B cell (primary cell): ENCODE measurements at regions not wholly inside any gene's neighbourhood (a gene's known extent, or its start where the extent isn't known, plus 50 kb on each side); places are given as distances from the start of the nearest gene placed in this dataset.

Source experiments
- ATAC-seq: fragments of 200-7000 bp; cut with Tn5 transposase; one replicate; pipeline ENCODE4 v1.10.0; 2021; ENCODE audit warnings: low read depth, mild to moderate bottlenecking, moderate number of reproducible peaks, moderate library complexity
- CTCF ChIA-PET: fragments of 350-600 bp; sonication (Branson Sonifier 250); formaldehyde crosslinking; loops from one replicate; lab custom pipeline; 2021; ENCODE audit warnings: antibody characterized with exemption, inconsistent platforms; lab: Charles Lee
- POLR2A ChIA-PET: fragments of 350-600 bp; sonication (Branson Sonifier 250); formaldehyde crosslinking; loops from one replicate; lab custom pipeline; 2021; ENCODE audit warnings: antibody characterized with exemption; lab: Charles Lee
- DNase-seq: peaks from one replicate; pipeline ENCODE4 v3.0.0; 2013
- H2AFZ ChIP-seq: 2 replicates; pipeline ENCODE4 v1.6.1; 2012; ENCODE audit warnings: mild to moderate bottlenecking, low read depth, low read length; ENCODE audit not compliant: insufficient read depth, poor library complexity, severe bottlenecking
- H3K27ac ChIP-seq, 2 donors: 1 replicate in 1 of 2; 2 replicates in 1 of 2; pipeline ENCODE4 v1.5.1; 2012 to 2013; ENCODE audit warnings: low read length in 2 of 2, mild to moderate bottlenecking in 2 of 2, moderate library complexity in 1 of 2
- H3K27me3 ChIP-seq, 4 experiments: fragments of 200-600 bp in 1 of 4; sonication (generic) in 1 of 4; replicated peaks in 1 of 4; 1 replicate in 2 of 4; 2 replicates in 2 of 4; pipeline versions ENCODE4 v1.6.1 to v1.7.0; 2013 to 2016; ENCODE audit warnings: low read length in 3 of 4, mild to moderate bottlenecking in 2 of 4, mixed read lengths in 1 of 4, moderate library complexity in 1 of 4; ENCODE audit not compliant: insufficient read depth in 4 of 4, control insufficient read depth in 3 of 4; ENCODE audit errors: control extremely low read depth in 1 of 4
- H3K36me3 ChIP-seq, 2 experiments: replicated peaks in 1 of 2; 1 replicate in 1 of 2; 2 replicates in 1 of 2; pipeline versions ENCODE4 v1.6.1 to v1.7.1; 2013; ENCODE audit warnings: low read length in 1 of 2; ENCODE audit not compliant: insufficient read depth in 2 of 2, control insufficient read depth in 1 of 2; ENCODE audit errors: control extremely low read depth in 1 of 2, extremely low read depth in 1 of 2
- H3K4me1 ChIP-seq, 2 donors: fragments of 200-600 bp in 1 of 2; sonication (generic) in 1 of 2; 1 replicate in 1 of 2; 2 replicates in 1 of 2; pipeline versions ENCODE4 v1.5.1 to v1.6.1; 2013 to 2017; ENCODE audit warnings: low read length in 2 of 2; ENCODE audit not compliant: control insufficient read depth in 2 of 2, insufficient read depth in 2 of 2
- H3K4me2 ChIP-seq: replicated peaks from 2 replicates; pipeline ENCODE3; 2012; ENCODE audit warnings: mild to moderate bottlenecking, low read depth, low read length; ENCODE audit not compliant: poor library complexity, severe bottlenecking
- H3K4me3 ChIP-seq, 5 experiments: fragments of 200-600 bp in 1 of 5; sonication (generic) in 1 of 5; 1 replicate in 3 of 5; 2 replicates in 2 of 5; pipeline versions ENCODE4 v1.5.1 to v1.7.0; 2011 to 2016; ENCODE audit warnings: low read length in 4 of 5, mild to moderate bottlenecking in 4 of 5, low read depth in 2 of 5, control low read depth in 1 of 5, moderate library complexity in 1 of 5; ENCODE audit not compliant: insufficient read depth in 1 of 5; ENCODE audit errors: control extremely low read depth in 1 of 5, extremely low read depth in 1 of 5
- H3K79me2 ChIP-seq: fragments of 200-600 bp; sonication (generic); one replicate; pipeline ENCODE4 v1.6.0; 2016; ENCODE audit warnings: low read length; ENCODE audit not compliant: control insufficient read depth, insufficient read depth
- H3K9ac ChIP-seq: fragments of 200-600 bp; sonication (generic); 2 replicates; pipeline ENCODE4 v1.6.1; 2017; ENCODE audit warnings: mild to moderate bottlenecking, low read length, moderate library complexity
- H3K9me3 ChIP-seq, 3 donors: one replicate each; pipeline versions ENCODE4 v1.6.1 to v1.7.1; 2013; ENCODE audit warnings: low read length in 2 of 3; ENCODE audit not compliant: control insufficient read depth in 2 of 3, insufficient read depth in 1 of 3; ENCODE audit errors: control extremely low read depth in 1 of 3
- H4K20me1 ChIP-seq: 2 replicates; pipeline ENCODE4 v1.6.0; 2012; ENCODE audit warnings: mild to moderate bottlenecking, low read length; ENCODE audit not compliant: insufficient read depth, control insufficient read depth, poor library complexity, severe bottlenecking
- H3K27ac Mint-ChIP-seq: one replicate; pipeline ENCODE4 v1.8.0; 2021; ENCODE audit warnings: mixed read lengths
- H3K27me3 Mint-ChIP-seq: one replicate; pipeline ENCODE4 v1.8.0; 2021; ENCODE audit warnings: mixed read lengths
- H3K4me1 Mint-ChIP-seq: one replicate; pipeline ENCODE4 v1.8.0; 2021; ENCODE audit warnings: mixed read lengths
- H3K4me3 Mint-ChIP-seq: one replicate; pipeline ENCODE4 v1.8.0; 2021; ENCODE audit warnings: mixed read lengths
- H3K9me3 Mint-ChIP-seq: one replicate; pipeline ENCODE4 v1.8.0; 2022; ENCODE audit warnings: mixed read lengths; ENCODE audit not compliant: insufficient read depth
- CTCF ChIP-seq: fragments of 200-600 bp; IDR thresholded peaks from one replicate; pipeline ENCODE4 v1.8.0; 2022; ENCODE audit warnings: antibody characterized with exemption, mild to moderate bottlenecking
- EZH2 ChIP-seq: IDR thresholded peaks from 2 replicates; pipeline ENCODE4 v1.6.1; 2012; ENCODE audit warnings: borderline replicate concordance, low read depth, mild to moderate bottlenecking, moderate library complexity, low read length; ENCODE audit not compliant: insufficient read depth, poor library complexity, severe bottlenecking
- WGBS: methylation state at CpG from one replicate; pipeline ENCODE4 v1.1.5; 2013; ENCODE audit warnings: missing lambda C conversion rate; ENCODE audit not compliant: insufficient coverage; 5-methylcytosine and 5-hydroxymethylcytosine counted together
- intact Hi-C: fragments of 100-400 bp; cut with micrococcal nuclease; formaldehyde crosslinking; loops from one replicate; pipeline ENCODE4 v1.10.0; 2022

GRCh38 chr5:30849931-30850710, 343.4 kb upstream of the CDH6 start:
- H3K79me2 ChIP-seq: no peaks in the 10 kb centered on the region
- H3K27ac ChIP-seq: no peak overlapping the region
- CTCF ChIA-PET: no interaction called here
- H3K9me3 Mint-ChIP-seq: no peaks in the 10 kb centered on the region
- H3K27ac Mint-ChIP-seq: no peak overlapping the region
- WGBS: 92% methylated on average over 4 of the region's 6 CpGs
- H3K27me3 ChIP-seq: no peaks in the 10 kb centered on the region
- no peak for TF ChIP-seq EZH2
- no peak for TF ChIP-seq CTCF
- no peak overlapping the region for H3K4me2 ChIP-seq
- H3K36me3 ChIP-seq: no peaks in the 10 kb centered on the region
- no peak overlapping the region for H2AFZ ChIP-seq
- no peaks in the 10 kb centered on the region for H3K9me3 ChIP-seq
- H3K9ac ChIP-seq: no peak overlapping the region
- POLR2A ChIA-PET: no interaction called here
- no peak overlapping the region for H3K4me3 Mint-ChIP-seq
- DNase-seq (no peak), ATAC-seq (no peak)
- H4K20me1 ChIP-seq: no peaks in the 10 kb centered on the region
- H3K27me3 Mint-ChIP-seq: no peaks in the 10 kb centered on the region
- no peak overlapping the region for H3K4me3 ChIP-seq
- H3K4me1 Mint-ChIP-seq: no peaks in the 10 kb centered on the region
- H3K4me1 ChIP-seq: no peaks in the 10 kb centered on the region
- intact Hi-C loops: no loop called here

GRCh38 chr5:30846171-30846570, 347.3 kb upstream of the CDH6 start:
- H3K4me3 Mint-ChIP-seq: no peak overlapping the region
- ATAC-seq: no peak
- no peaks in the 10 kb centered on the region for H3K27me3 ChIP-seq
- no peak overlapping the region for H3K9ac ChIP-seq
- H3K27ac Mint-ChIP-seq: no peak overlapping the region
- H3K4me1 ChIP-seq: no peaks in the 10 kb centered on the region
- H3K4me2 ChIP-seq: no peak overlapping the region
- no peaks in the 10 kb centered on the region for H3K79me2 ChIP-seq
- H2AFZ ChIP-seq: no peak overlapping the region
- H3K27me3 Mint-ChIP-seq: no peaks in the 10 kb centered on the region
- H3K27ac ChIP-seq: no peak overlapping the region
- intact Hi-C loops: no loop called here
- H3K4me3 ChIP-seq: no peak overlapping the region
- no peaks in the 10 kb centered on the region for H4K20me1 ChIP-seq
- H3K9me3 ChIP-seq: peaks cover 0 to 2% (median 0%) of the 10 kb centered on the region in 3 donors
- no peak for DNase-seq
- H3K36me3 ChIP-seq: no peaks in the 10 kb centered on the region
- CTCF ChIA-PET: no interaction called here
- no peaks in the 10 kb centered on the region for H3K9me3 Mint-ChIP-seq
- no peaks in the 10 kb centered on the region for H3K4me1 Mint-ChIP-seq
- no peak for TF ChIP-seq EZH2
- no peak for TF ChIP-seq CTCF
- POLR2A ChIA-PET: no interaction called here
